GM23248 (cell line): ENCODE measurements at regions not wholly inside any gene's neighbourhood (a gene's known extent, or its start where the extent isn't known, plus 50 kb on each side); places are given as distances from the start of the nearest gene placed in this dataset.
"Not testable (repeated sequence)": the region's sequence is repeated elsewhere in the genome, so short reads cannot be mapped to it uniquely, and the experiment has no call there.

Experiments used
- EZH2 ChIP-seq: fragments of 200-600 bp; sonication (generic); IDR thresholded peaks from 2 replicates; pipeline ENCODE4 v1.6.1; 2018; ENCODE audit warnings: antibody characterized with exemption, mild to moderate bottlenecking; ENCODE audit not compliant: insufficient read depth, poor library complexity, severe bottlenecking
- EZH2phosphoT487 ChIP-seq: fragments of 200-600 bp; sonication (generic); IDR thresholded peaks from 2 replicates; pipeline ENCODE4 v1.6.1; 2018; ENCODE audit warnings: antibody characterized with exemption, moderate library complexity, mild to moderate bottlenecking, low read depth; ENCODE audit not compliant: insufficient read depth

DNA sequence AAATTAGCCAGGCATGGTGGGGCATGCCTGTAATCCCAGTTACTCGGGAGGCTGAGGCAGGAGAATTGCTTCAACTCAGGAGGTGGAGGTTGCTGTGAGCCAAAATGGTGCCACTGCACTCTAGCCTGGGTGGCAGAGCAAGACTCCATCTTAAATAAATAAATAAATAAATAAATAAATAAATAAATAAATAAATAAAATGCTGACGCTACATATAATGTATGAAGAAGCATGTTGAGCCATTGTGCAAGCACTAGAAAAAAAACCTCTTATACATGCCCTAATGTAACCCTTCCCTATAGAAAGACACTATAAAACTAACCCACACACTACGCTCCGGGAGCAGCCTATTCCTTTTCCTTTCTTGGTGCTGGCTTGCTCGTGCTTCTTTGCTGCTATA lies 262.3 kb upstream of the POU1F1 start:
- not testable (repeated sequence) for TF ChIP-seq EZH2, EZH2phosphoT487
